Natural killer cell (primary cell): ENCODE measurements at regions not wholly inside any gene's neighbourhood (a gene's known extent, or its start where the extent isn't known, plus 50 kb on each side); places are given as distances from the start of the nearest gene placed in this dataset.
A peak's percentile ranks its signal among the peaks of the same experiment; 100 is the strongest.

Source experiments
- ATAC-seq, 3 donors: fragments of 150-1000 bp in 2 of 3; fragments of 200-7000 bp in 1 of 3; cut with Tn5 transposase; 1 replicate in 1 of 3; 2 replicates in 2 of 3; pipeline ENCODE4 v1.10.0; 2021; ENCODE audit warnings: mild to moderate bottlenecking in 2 of 3, moderate library complexity in 2 of 3
- DNase-seq, 2 donors: peaks; one replicate each; pipeline versions ENCODE4 v3.0.0 to v3.0.0-alpha.2; 2013 to 2021; ENCODE audit warnings: mixed read lengths in 1 of 2
- H3K27ac ChIP-seq: one replicate; pipeline ENCODE4 v1.5.1; 2013; ENCODE audit warnings: mild to moderate bottlenecking, low read length
- H3K27me3 ChIP-seq: one replicate; pipeline ENCODE4 v1.6.1; 2013; ENCODE audit warnings: low read length; ENCODE audit not compliant: control insufficient read depth, insufficient read depth
- H3K36me3 ChIP-seq: one replicate; pipeline ENCODE4 v1.6.1; 2013; ENCODE audit warnings: low read length; ENCODE audit not compliant: control insufficient read depth, insufficient read depth
- H3K4me1 ChIP-seq: one replicate; pipeline ENCODE4 v1.6.1; 2013; ENCODE audit warnings: low read length; ENCODE audit not compliant: control insufficient read depth, insufficient read depth
- H3K4me3 ChIP-seq: one replicate; pipeline ENCODE4 v1.5.1; 2013; ENCODE audit warnings: low read length
- H3K9me3 ChIP-seq: one replicate; pipeline ENCODE4 v1.6.1; 2013; ENCODE audit warnings: low read length; ENCODE audit not compliant: control insufficient read depth, insufficient read depth
- H3K27ac Mint-ChIP-seq, 2 donors: one replicate each; pipeline ENCODE4 v1.8.0; 2022; ENCODE audit warnings: mild to moderate bottlenecking in 2 of 2, mixed read lengths in 2 of 2, moderate library complexity in 1 of 2
- H3K27me3 Mint-ChIP-seq, 2 donors: one replicate each; pipeline ENCODE4 v1.8.0; 2022; ENCODE audit warnings: low read depth in 2 of 2, mixed read lengths in 2 of 2
- H3K36me3 Mint-ChIP-seq: one replicate; pipeline ENCODE4 v1.8.0; 2022; ENCODE audit warnings: mixed read lengths
- H3K4me1 Mint-ChIP-seq, 2 donors: one replicate each; pipeline ENCODE4 v1.8.0; 2022; ENCODE audit warnings: mixed read lengths in 2 of 2
- H3K4me3 Mint-ChIP-seq: one replicate; pipeline ENCODE4 v1.8.0; 2022; ENCODE audit warnings: mild to moderate bottlenecking, moderate library complexity, mixed read lengths
- H3K9me3 Mint-ChIP-seq, 2 donors: one replicate each; pipeline ENCODE4 v1.8.0; 2022; ENCODE audit warnings: mixed read lengths in 2 of 2
- WGBS: methylation state at CpG from one replicate; pipeline ENCODE4 v1.1.7; 2013; ENCODE audit warnings: missing lambda C conversion rate; ENCODE audit not compliant: insufficient coverage; 5-methylcytosine and 5-hydroxymethylcytosine counted together
- intact Hi-C: fragments of 100-400 bp; cut with micrococcal nuclease; formaldehyde crosslinking; loops from one replicate; pipeline ENCODE4 v1.14.2; 2022
- TF ChIP-seq, protein P1 (sequence below): fragments of 200-600 bp; IDR thresholded peaks from one replicate; pipeline ENCODE4 v1.8.0; 2022; ENCODE audit warnings: antibody characterized with exemption

DNA sequence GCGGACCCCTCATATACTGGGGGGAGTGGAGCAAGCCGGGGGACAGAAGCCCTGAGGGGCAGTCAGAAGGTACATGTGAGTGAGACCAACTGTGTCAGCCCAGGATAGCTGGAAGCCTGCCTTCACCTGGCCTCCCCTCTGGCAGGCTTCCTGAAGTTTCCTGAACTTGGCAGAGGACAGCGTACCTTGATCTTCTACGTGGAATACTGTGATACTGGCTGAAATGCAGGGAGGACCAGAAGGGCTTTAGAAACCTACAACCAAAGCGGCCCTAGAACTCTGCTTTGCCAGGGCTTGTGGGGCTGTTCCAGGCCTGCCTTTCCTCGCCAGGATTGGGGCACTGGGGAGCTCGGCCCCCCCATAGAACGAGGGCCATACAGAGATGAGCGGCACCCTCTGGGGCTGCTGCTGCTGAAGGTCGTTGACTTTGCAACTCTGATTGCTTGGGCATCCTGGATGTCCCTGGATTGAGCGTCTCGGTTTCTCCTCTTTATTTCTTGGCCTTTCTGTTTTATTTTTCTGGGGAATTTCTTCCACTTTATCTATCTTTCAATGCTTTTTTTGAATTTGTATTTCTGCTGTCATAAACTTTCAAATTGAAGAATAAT, 66.5 kb downstream of the SLC25A47 start:
- H3K4me1 ChIP-seq, result peaks cover 19% of the 10 kb centered on the region
- Mint-ChIP-seq H3K36me3 (no peaks in the 10 kb centered on the region), H3K4me3 (no peak overlapping the region), H3K27ac (peak overlapping the region in 1 of 2 donors; percentile 75), H3K27me3 (peaks cover 10% of the 10 kb centered on the region in 2 donors), H3K9me3 (no peaks in the 10 kb centered on the region), H3K4me1 (peaks cover 48 to 56% of the 10 kb centered on the region in 2 donors)
- H3K27ac ChIP-seq, result no peak overlapping the region
- H3K4me3 ChIP-seq, result no peak overlapping the region
- intact Hi-C loops, result loop anchor here (10.0 kb wide), 1 partner anchor 85 kb away; no protein-coding TSS in a partner anchor
- TF ChIP-seq, protein P1, sequence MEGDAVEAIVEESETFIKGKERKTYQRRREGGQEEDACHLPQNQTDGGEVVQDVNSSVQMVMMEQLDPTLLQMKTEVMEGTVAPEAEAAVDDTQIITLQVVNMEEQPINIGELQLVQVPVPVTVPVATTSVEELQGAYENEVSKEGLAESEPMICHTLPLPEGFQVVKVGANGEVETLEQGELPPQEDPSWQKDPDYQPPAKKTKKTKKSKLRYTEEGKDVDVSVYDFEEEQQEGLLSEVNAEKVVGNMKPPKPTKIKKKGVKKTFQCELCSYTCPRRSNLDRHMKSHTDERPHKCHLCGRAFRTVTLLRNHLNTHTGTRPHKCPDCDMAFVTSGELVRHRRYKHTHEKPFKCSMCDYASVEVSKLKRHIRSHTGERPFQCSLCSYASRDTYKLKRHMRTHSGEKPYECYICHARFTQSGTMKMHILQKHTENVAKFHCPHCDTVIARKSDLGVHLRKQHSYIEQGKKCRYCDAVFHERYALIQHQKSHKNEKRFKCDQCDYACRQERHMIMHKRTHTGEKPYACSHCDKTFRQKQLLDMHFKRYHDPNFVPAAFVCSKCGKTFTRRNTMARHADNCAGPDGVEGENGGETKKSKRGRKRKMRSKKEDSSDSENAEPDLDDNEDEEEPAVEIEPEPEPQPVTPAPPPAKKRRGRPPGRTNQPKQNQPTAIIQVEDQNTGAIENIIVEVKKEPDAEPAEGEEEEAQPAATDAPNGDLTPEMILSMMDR, result no peak
- 93% methylated on average over 12 of the region's 12 CpGs for WGBS
- H3K27me3 ChIP-seq, result no peaks in the 10 kb centered on the region
- DNase-seq (no peak), ATAC-seq (no peak)
- no peaks in the 10 kb centered on the region for H3K36me3 ChIP-seq
- H3K9me3 ChIP-seq, result no peaks in the 10 kb centered on the region

DNA sequence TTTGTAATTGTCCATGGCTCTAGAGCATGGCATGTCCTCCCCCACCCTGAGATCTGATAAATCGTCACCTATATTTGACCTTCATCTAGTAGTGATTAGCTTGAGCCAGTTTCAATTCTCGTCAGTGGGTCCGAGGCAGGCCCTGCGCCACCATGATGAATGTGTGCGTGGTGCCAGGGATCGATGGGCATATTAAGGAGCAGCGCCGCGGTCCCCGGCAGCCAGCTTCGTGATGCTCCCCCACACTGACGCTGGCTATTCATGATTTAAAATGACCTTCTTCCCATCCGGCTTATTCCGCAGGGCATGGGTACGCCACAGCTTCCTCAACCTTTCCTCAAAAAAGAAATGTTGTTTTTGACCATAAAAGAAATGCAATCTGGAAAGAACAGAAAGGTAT, 68.0 kb downstream of the SLC25A47 start:
- H3K27ac ChIP-seq, result no peak overlapping the region
- DNase-seq (no peak), ATAC-seq (no peak)
- 97% methylated on average over 15 of the region's 15 CpGs for WGBS
- H3K9me3 Mint-ChIP-seq, result no peaks in the 10 kb centered on the region
- H3K4me3 Mint-ChIP-seq, result no peak overlapping the region
- no peak overlapping the region for H3K4me3 ChIP-seq
- TF ChIP-seq, protein P1, result no peak
- intact Hi-C loops, result no loop called here
- no peaks in the 10 kb centered on the region for H3K9me3 ChIP-seq
- H3K36me3 Mint-ChIP-seq, result no peaks in the 10 kb centered on the region
- H3K4me1 ChIP-seq, result peaks cover 25% of the 10 kb centered on the region
- peak overlapping the region in 1 of 2 donors; percentile 75 for H3K27ac Mint-ChIP-seq
- no peaks in the 10 kb centered on the region for H3K36me3 ChIP-seq
- H3K4me1 Mint-ChIP-seq, result peaks cover 53 to 59% of the 10 kb centered on the region in 2 donors
- H3K27me3 Mint-ChIP-seq, result peaks cover 10% of the 10 kb centered on the region in 2 donors
- no peaks in the 10 kb centered on the region for H3K27me3 ChIP-seq

DNA sequence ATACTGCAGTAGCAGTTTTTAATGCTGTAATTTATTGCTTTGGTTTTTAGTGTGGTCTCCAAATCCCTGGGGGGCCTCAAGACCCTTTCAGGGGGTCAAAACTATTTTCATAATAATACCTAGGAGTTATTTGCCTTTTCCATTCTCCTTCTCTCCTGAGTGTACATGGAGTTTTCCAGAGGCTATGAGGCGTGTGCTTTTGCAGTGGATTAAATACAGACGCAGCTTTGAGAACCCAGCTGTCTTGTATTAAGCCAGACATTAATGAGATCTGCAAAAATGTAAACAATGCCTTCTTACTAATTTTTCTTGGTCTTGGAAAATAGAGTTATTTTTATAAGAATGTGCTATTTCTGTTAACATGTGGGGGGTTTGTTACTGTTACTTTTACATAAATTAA, 68.6 kb downstream of the SLC25A47 start:
- ATAC-seq, result no peak
- Histone ChIP-seq H3K4me1 (peaks cover 25% of the 10 kb centered on the region), H3K36me3 (no peaks in the 10 kb centered on the region), H3K4me3 (no peak overlapping the region), H3K9me3 (no peaks in the 10 kb centered on the region), H3K27me3 (no peaks in the 10 kb centered on the region), H3K27ac (no peak overlapping the region)
- H3K27ac Mint-ChIP-seq, result peak overlapping the region in 1 of 2 donors; percentile 75
- no peaks in the 10 kb centered on the region for H3K36me3 Mint-ChIP-seq
- no peaks in the 10 kb centered on the region for H3K9me3 Mint-ChIP-seq
- H3K4me3 Mint-ChIP-seq, result no peak overlapping the region
- 100% methylated on average over 2 of the region's 2 CpGs for whole genome bisulfite sequencing
- TF ChIP-seq, protein P1, result no peak
- intact Hi-C loops, result no loop called here
- DNase-seq, result no peak
- peaks cover 13 to 14% of the 10 kb centered on the region in 2 donors for H3K27me3 Mint-ChIP-seq
- peaks cover 53 to 59% of the 10 kb centered on the region in 2 donors for H3K4me1 Mint-ChIP-seq

DNA sequence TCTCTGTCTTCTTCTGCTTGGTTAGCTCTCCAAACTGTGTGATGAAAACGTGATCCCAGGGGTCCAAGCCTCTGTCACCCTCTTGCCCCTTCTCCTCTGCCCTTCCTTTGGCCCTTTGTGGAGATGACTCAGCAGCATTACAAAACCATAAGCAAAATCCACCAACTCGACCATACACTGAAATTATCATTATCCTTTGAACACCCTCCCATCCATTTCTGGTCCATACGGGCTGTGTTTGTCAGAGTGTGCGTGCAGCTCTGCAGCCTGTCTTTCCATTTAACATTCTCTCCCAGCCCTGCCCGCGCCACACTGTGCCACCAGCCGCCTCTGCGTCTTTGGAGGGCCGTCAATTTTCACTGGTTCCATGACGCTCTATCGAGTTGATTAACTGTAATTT, 69.2 kb downstream of the SLC25A47 start:
- WGBS, result 84% methylated on average over 11 of the region's 11 CpGs
- no peak overlapping the region for H3K4me3 Mint-ChIP-seq

More for the DNA sequence above, 69.2 kb downstream of the SLC25A47 start:
- no peaks in the 10 kb centered on the region for H3K36me3 Mint-ChIP-seq
- no peaks in the 10 kb centered on the region for H3K27me3 ChIP-seq
- no peak overlapping the region for H3K27ac ChIP-seq
- no peaks in the 10 kb centered on the region for H3K36me3 ChIP-seq
- ATAC-seq (no peak), DNase-seq (no peak)
- H3K4me1 ChIP-seq, result peaks cover 25% of the 10 kb centered on the region
- intact Hi-C loops, result no loop called here
- TF ChIP-seq, protein P1, result no peak
- H3K4me3 ChIP-seq, result no peak overlapping the region
- H3K4me1 Mint-ChIP-seq, result peaks cover 53 to 59% of the 10 kb centered on the region in 2 donors
- no peaks in the 10 kb centered on the region for H3K9me3 ChIP-seq
- peak overlapping the region in 1 of 2 donors; percentile 91 for H3K27ac Mint-ChIP-seq
- peaks cover 13 to 20% of the 10 kb centered on the region in 2 donors for H3K27me3 Mint-ChIP-seq
- no peaks in the 10 kb centered on the region for H3K9me3 Mint-ChIP-seq
